GM21423 (cell line): ENCODE measurements at regions not wholly inside any gene's neighbourhood (a gene's known extent, or its start where the extent isn't known, plus 50 kb on each side); places are given as distances from the start of the nearest gene placed in this dataset.
"Not testable (repeated sequence)": the region's sequence is repeated elsewhere in the genome, so short reads cannot be mapped to it uniquely, and the experiment has no call there.

ENCODE experiments used
- ATAC-seq: cut with Tn5 transposase; IDR thresholded peaks from one replicate; pipeline ENCODE4 v1.9.1; 2021; ENCODE audit warnings: mild to moderate bottlenecking, moderate library complexity; ENCODE audit not compliant: unreplicated experiment

GRCh38 chr4:67412153-67412712 lies 133.1 kb downstream of the CENPC start:
- ATAC-seq, result not testable (repeated sequence)

- no peak for ATAC-seq
Measured at GRCh38 chr4:67403342-67403741, 142.0 kb downstream of the CENPC start.

DNA sequence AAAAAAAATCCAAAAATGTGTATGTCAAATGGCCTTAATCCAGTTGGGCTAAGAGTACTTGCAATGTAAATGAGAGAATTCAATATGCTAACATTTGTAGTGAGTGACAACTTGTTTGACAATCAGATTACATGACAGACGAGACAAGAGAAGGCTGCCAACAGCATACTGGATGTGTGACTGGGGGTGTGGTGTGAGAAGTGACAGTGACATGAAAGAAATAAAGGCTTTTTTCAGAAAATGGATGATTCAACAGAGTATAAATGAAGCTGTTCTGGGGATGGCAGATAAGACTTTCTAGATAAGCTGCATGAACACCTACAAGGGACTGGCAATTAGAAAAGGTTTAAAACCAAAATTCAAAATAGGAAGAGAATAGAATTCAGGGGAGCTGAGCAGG lies 143.4 kb downstream of the CENPC start:
- ATAC-seq, result no peak

DNA sequence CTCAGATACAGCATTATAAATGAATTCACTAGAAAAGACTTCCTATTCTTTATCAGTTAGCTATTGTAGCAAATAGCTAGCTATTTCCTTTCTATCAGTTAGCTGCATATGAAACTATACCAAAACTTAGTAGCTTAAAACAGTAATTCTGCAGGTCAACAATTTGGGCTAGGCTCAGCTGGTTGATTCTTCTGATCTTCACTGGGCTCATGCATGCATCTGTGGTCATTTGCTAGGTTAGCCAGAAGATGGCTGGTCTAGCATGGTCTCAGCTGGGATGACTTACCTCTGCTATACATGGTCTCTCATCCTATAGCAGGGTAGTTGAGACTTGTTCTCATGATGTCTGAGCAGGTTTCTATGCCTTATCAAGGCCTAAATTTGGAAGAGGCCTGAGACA lies 147.4 kb downstream of the CENPC start:
- no peak for ATAC-seq

DNA sequence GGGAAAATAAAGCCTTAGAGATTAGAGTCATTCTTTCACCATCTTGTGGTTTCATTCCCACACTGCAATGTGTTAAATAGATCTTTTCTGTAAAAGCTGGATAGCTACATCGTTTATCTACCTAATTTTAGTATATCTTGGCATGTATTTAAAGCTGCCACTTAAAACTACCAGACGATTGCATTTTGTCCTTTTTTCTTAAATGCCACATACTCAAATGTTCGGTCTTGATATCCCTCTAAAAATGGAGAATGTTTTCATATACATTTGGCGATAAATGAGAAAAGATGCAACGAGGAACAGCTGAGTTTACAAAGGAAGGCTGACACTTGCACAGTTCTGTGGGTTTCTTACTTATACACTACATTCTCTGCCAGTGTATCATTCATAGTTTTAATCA lies 148.3 kb downstream of the CENPC start:
- ATAC-seq, result no peak

DNA sequence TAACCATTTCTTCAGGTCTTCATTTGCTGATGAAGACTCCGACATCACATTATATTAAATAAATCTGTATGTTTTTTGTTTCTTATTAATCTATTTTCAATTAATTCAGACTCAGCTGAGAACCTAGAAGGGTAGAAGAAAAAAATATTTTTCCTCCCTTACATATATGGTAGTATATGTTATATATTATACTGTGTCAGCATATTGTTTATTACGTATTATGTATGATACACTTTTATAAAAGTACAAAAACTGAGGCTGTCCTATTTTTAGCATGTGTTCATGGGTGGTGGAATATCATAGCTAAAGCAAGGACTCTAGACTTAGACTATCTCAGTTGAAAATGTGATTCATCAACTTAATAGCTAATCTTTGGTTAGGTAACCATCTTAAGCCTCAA lies 149.3 kb downstream of the CENPC start:
- no peak for ATAC-seq

DNA sequence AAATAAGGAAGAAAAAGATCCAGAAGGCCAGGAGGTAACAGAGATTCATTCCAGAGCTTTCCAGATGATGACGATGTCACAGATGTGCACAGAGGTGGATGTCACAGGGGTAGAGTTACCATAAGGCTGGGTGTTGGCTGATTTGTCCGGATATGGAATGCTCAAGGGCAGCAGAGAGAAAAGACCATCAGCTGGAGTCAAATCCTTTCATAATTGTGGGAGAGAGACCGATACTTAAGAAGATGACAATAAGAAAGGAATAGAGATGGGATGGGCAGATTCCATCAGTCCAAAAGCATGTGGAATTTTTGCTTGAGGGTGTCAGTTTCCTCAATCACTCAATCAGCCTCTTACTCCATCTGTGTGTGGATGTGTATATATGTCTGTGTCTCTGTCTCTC lies 150.4 kb downstream of the CENPC start:
- no peak for ATAC-seq

GRCh38 chr4:67393699-67394281 lies 151.5 kb downstream of the CENPC start:
- no peak for ATAC-seq

DNA sequence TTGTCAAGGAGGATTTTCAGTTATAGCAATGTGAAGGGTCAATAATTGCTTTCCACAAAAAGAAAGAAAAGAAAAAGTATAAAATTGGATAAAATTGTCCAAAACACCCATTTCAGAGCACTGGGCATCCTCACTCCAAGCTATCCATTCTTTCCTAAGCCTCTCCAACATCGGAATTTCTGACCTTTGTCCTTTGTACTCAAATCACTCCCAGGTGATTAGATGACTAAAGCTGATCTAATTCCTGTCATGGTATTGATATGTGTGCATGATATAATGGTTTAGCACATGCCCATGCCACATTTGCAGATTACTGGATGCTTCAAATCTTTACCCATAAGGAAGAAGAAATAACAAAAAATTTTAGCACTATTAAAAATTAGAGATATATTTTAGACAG lies 152.3 kb downstream of the CENPC start:
- ATAC-seq, result no peak

DNA sequence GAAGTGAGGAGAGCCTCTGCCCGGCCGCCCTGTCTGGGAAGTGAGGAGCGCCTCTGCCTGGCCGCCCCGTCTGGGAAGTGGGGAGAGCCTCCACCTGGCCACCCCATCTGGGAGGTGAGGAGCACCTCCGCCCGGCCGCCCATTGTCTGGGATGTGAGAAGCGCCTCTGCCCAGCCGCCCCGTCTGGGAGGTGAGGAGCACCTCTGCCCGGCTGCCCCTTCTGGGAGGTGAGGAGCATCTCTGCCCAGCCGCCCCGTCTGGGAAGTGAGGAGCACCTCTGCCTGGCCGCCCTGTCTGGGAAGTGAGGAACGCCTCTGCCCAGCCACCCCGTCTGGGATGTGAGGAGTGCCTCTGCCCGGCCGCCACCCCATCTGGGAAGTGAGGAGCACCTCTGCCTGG lies 163.9 kb downstream of the CENPC start:
- ATAC-seq, result not testable (repeated sequence)

GRCh38 chr4:67380702-67381405 lies 164.4 kb downstream of the CENPC start:
- not testable (repeated sequence) for ATAC-seq

DNA sequence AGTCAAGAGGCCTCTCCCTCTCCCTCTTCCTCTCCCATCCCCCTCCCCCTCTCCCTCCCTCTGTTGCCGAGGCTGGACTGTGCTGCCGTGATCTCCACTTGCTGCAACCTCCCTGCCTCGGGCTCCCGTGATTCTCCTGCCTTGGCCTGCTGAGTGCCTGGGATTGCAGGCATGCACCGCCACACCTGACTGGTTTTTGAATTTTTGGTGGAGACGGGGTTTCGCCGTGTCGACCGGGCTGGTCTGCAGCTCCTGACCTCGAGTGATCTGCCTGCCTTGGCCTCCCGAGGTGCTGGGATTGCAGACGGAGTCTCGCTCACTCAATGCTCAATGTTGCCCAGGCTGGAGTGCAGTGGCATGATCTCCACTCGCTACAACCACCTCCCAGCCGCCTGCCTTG lies 165.1 kb downstream of the CENPC start:
- no peak for ATAC-seq

GRCh38 chr4:67375291-67375690 lies 170.0 kb downstream of the CENPC start:
- no peak for ATAC-seq

- no peak for ATAC-seq
Measured at GRCh38 chr4:67371615-67372014, 173.7 kb downstream of the CENPC start.

GRCh38 chr4:67366311-67366861 lies 178.9 kb downstream of the CENPC start:
- no peak for ATAC-seq

- no peak for ATAC-seq
Measured at GRCh38 chr4:67365661-67366245, 179.6 kb downstream of the CENPC start.

- ATAC-seq, result no peak
Measured at GRCh38 chr4:67355806-67356205, 189.5 kb downstream of the CENPC start.

DNA sequence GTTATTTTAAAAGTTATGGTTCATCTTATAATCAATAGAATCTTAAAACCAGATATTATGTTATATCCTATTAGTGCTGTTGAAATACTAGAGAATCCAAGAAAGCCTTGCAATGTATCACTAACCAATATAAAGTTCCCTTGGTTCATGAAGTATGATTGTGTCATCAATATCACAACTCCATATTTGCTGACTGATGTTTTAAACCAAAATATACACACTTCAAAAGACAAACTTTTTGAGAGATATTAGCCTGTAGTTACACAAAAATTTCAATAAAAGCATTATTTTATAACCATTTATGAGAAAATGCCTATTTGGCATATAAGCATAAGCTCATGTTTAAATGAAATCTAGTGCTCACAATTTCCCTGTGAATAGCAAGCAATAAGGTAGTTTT lies 198.6 kb downstream of the CENPC start:
- ATAC-seq, result no peak

DNA sequence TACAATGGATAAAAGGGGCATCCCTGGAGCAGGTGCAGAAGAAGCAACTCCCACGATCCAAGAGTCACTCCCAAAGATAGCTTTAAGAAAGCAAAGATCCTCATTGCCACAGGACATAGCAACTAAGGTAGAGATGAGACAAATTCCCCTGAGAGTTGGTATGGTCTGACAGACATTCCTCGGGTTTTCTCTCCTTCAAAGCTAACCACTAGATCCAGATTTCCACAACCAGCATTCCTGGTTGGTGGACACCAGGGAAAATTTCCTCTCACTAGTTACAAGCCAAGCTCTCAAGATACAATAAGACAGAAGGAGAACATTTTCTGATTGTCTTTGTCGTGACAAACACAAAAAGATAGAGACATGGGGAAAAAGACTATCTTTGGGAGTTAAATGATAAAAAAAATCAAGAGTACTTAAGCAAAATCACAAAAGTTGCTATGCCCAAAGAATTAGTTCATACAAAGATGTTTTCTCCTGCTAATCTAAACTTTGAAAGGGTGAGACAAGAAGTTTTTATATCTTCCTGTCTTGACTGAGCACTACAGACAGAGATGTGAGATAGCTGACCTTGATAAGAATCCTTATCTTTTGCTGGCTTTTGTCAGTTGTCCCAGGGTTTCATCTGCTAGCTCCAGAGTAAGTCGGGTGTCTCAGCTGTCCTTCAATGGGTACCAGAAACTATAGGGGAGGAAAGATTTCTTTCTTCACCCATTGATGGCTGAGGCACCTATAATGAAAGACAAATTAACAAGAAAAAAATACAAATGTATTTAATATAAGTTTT lies 200.5 kb downstream of the CENPC start:
- ATAC-seq, result no peak

- no peak for ATAC-seq
Measured at GRCh38 chr4:67343199-67343598, 202.1 kb downstream of the CENPC start.

- ATAC-seq, result no peak
Measured at GRCh38 chr4:67342291-67342690, 203.0 kb downstream of the CENPC start.
